CD4-positive, CD25-positive, alpha-beta regulatory T cell (primary cell): ENCODE measurements at regions not wholly inside any gene's neighbourhood (a gene's known extent, or its start where the extent isn't known, plus 50 kb on each side); places are given as distances from the start of the nearest gene placed in this dataset.
"Not testable (repeated sequence)": the region's sequence is repeated elsewhere in the genome, so short reads cannot be mapped to it uniquely, and the experiment has no call there.

Experiments
- ATAC-seq, 2 donors: fragments of 150-1000 bp; cut with Tn5 transposase; one replicate each; pipeline ENCODE4 v1.10.0; 2021; ENCODE audit warnings: low read depth in 2 of 2, moderate number of reproducible peaks in 2 of 2, moderate library complexity in 1 of 2
- DNase-seq, 3 donors: peaks; one replicate each; pipeline versions ENCODE4 v3.0.0 to v3.0.0-alpha.2; 2012 to 2022; ENCODE audit warnings: mixed read lengths in 1 of 3
- H3K27ac ChIP-seq: one replicate; pipeline ENCODE4 v1.7.0; 2013; ENCODE audit warnings: mild to moderate bottlenecking, low read length; ENCODE audit not compliant: insufficient read depth, poor library complexity, severe bottlenecking
- H3K27me3 ChIP-seq: one replicate; pipeline ENCODE4 v1.7.0; 2013; ENCODE audit warnings: low read length; ENCODE audit not compliant: control insufficient read depth, insufficient read depth
- H3K36me3 ChIP-seq: one replicate; pipeline ENCODE4 v1.7.0; 2013; ENCODE audit warnings: mild to moderate bottlenecking, low read length, moderate library complexity; ENCODE audit not compliant: control insufficient read depth, insufficient read depth
- H3K4me1 ChIP-seq: 2 replicates; pipeline ENCODE4 v1.7.0; 2013; ENCODE audit warnings: mild to moderate bottlenecking, low read length; ENCODE audit not compliant: insufficient read depth, control insufficient read depth, poor library complexity, severe bottlenecking
- H3K4me3 ChIP-seq: one replicate; pipeline ENCODE4 v1.7.0; 2013; ENCODE audit warnings: low read depth, mild to moderate bottlenecking, low read length, moderate library complexity
- H3K9me3 ChIP-seq, 2 experiments: 1 replicate in 1 of 2; 2 replicates in 1 of 2; pipeline ENCODE4 v1.7.0; 2013; ENCODE audit warnings: low read length in 2 of 2, mild to moderate bottlenecking in 1 of 2, moderate library complexity in 1 of 2; ENCODE audit not compliant: control insufficient read depth in 2 of 2
- H3K27ac Mint-ChIP-seq, 3 donors: one replicate each; pipeline ENCODE4 v1.8.0; 2020 to 2022; ENCODE audit warnings: mild to moderate bottlenecking in 3 of 3, mixed read lengths in 3 of 3, moderate library complexity in 2 of 3
- H3K27me3 Mint-ChIP-seq: one replicate; pipeline ENCODE4 v1.8.0; 2022; ENCODE audit warnings: mild to moderate bottlenecking, mixed read lengths
- H3K36me3 Mint-ChIP-seq: one replicate; pipeline ENCODE4 v1.8.0; 2020; ENCODE audit warnings: mixed read lengths
- H3K4me1 Mint-ChIP-seq, 4 donors: one replicate each; pipeline ENCODE4 v1.8.0; 2020 to 2022; ENCODE audit warnings: mixed read lengths in 4 of 4, mild to moderate bottlenecking in 1 of 4
- H3K4me3 Mint-ChIP-seq, 4 donors: one replicate each; pipeline ENCODE4 v1.8.0; 2020 to 2022; ENCODE audit warnings: mild to moderate bottlenecking in 4 of 4, mixed read lengths in 4 of 4, moderate library complexity in 3 of 4
- H3K9me3 Mint-ChIP-seq, 7 donors: one replicate each; pipeline ENCODE4 v1.8.0; 2020 to 2022; ENCODE audit warnings: mixed read lengths in 7 of 7, mild to moderate bottlenecking in 3 of 7, moderate library complexity in 2 of 7

- not testable (repeated sequence) for H3K4me3 ChIP-seq, H3K36me3 Mint-ChIP-seq, H3K4me1 Mint-ChIP-seq, H3K27me3 ChIP-seq, H3K4me3 Mint-ChIP-seq, H3K4me1 ChIP-seq, H3K36me3 ChIP-seq, H3K27ac Mint-ChIP-seq, H3K27ac ChIP-seq, H3K9me3 ChIP-seq, H3K9me3 Mint-ChIP-seq
- DNase-seq = peak; percentile 33 to 79 (median 59)
- H3K27me3 Mint-ChIP-seq = peaks cover 51% of the 10 kb centered on the region
- ATAC-seq = peak; percentile 42 to 60
Measured at GRCh38 chr14:106348873-106349540, 822.6 kb downstream of the TMEM121 start.

DNA sequence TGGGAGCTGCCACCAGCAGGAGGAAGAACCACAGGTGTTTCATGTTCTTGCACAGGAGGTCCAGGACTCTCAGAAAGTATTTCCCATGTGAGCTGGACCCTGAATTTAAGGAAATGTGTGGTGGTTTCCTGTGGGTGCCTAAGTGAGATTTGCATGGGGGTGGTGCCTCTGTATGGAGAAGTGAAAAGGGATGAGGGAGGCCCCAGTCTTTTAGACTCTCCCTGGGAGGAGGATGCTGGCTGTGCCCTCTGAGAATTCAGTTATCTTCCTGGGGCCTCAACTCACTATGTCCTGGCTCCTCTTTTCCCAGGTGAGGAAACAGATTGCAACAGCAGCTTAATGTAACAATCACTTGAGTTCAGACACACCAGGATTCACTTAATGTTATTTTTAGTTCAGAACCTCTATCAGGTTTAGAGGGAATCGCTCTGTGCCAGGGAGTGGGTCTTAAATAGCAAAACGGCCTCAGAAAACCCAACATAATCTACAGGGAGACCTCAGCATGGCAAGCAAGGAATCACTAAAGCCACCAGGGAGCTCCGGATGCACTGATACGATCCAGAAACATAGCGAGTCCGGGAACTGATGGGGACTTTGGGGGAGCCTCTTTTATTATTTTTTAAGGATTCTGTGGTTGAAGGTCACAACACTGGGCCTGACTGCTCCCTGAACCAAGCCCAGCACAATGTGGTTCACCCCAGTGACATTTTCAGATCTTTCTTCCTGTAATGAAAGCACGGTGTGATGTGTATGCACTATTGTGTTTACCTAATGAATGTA, 823.5 kb downstream of the TMEM121 start:
- not testable (repeated sequence) for H3K9me3 Mint-ChIP-seq

DNA sequence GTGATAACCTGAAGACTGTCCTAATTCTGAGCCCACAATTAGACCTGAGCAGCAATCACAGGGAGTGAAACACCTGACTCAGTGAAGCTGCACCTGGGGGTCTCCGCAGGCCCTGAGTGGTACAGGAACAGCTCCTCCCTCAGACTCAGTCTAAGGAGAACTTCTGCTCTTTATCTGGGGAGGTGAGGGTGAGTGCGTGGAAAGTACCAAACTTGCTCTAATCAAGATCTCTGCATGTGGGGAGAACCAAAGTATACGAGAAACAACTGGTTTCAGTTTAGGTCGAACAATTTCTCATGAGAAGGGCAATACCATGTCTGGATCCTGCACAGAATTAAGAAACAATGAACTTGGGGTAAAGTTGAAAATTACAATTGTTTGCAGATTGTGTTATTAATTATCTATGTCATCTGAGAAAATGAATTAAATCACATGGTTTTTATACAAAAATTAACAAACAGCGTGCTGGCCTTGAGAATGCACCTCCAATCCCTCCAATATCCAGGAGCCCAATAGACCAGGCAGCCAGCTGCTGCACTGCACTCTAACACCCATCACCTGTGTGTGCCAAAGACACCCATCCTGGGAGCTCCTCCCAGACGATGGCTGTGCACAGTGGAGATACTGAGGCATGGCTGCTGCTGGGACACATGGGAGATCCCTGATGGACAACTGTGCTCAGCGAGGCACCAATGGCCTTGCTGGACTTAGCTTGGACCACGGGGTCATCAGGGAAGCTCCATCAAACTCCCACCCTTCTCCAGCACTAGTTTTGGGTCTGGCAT, 828.8 kb downstream of the TMEM121 start:
- not testable (repeated sequence) for H3K36me3 ChIP-seq, DNase-seq, H3K27me3 ChIP-seq, H3K27ac ChIP-seq, H3K9me3 ChIP-seq, ATAC-seq, H3K4me3 ChIP-seq, H3K9me3 Mint-ChIP-seq, H3K4me1 ChIP-seq, H3K36me3 Mint-ChIP-seq, H3K27ac Mint-ChIP-seq, H3K4me1 Mint-ChIP-seq
- peak overlapping the region in 1 of 4 donors; percentile 53 for H3K4me3 Mint-ChIP-seq
- peaks cover 43% of the 10 kb centered on the region for H3K27me3 Mint-ChIP-seq

More for the DNA sequence above, 823.5 kb downstream of the TMEM121 start:
- not testable (repeated sequence) for H3K4me1 Mint-ChIP-seq, H3K4me3 ChIP-seq, ATAC-seq, H3K27ac Mint-ChIP-seq, H3K36me3 ChIP-seq, H3K27ac ChIP-seq, H3K4me3 Mint-ChIP-seq, H3K36me3 Mint-ChIP-seq, H3K9me3 ChIP-seq, H3K4me1 ChIP-seq, DNase-seq, H3K27me3 ChIP-seq
- H3K27me3 Mint-ChIP-seq = peaks cover 52% of the 10 kb centered on the region

GRCh38 chr14:106355881-106356642, 829.7 kb downstream of the TMEM121 start:
- H3K9me3 Mint-ChIP-seq, DNase-seq, H3K4me1 Mint-ChIP-seq, H3K36me3 Mint-ChIP-seq, H3K27me3 ChIP-seq, H3K4me1 ChIP-seq, H3K27ac ChIP-seq, H3K36me3 ChIP-seq, H3K27ac Mint-ChIP-seq, H3K4me3 Mint-ChIP-seq, H3K9me3 ChIP-seq, H3K4me3 ChIP-seq: not testable (repeated sequence)
- peaks cover 36% of the 10 kb centered on the region for H3K27me3 Mint-ChIP-seq
- ATAC-seq = peak in 1 of 2 donors; percentile 7

- H3K27me3 ChIP-seq, H3K36me3 ChIP-seq, H3K4me1 Mint-ChIP-seq, H3K9me3 ChIP-seq, H3K36me3 Mint-ChIP-seq, H3K4me3 Mint-ChIP-seq, H3K4me3 ChIP-seq, H3K4me1 ChIP-seq, H3K27ac Mint-ChIP-seq, ATAC-seq, H3K27ac ChIP-seq, H3K9me3 Mint-ChIP-seq, DNase-seq: not testable (repeated sequence)
- H3K27me3 Mint-ChIP-seq = peaks cover 31% of the 10 kb centered on the region
Measured at GRCh38 chr14:106356643-106356930, 830.2 kb downstream of the TMEM121 start.

DNA sequence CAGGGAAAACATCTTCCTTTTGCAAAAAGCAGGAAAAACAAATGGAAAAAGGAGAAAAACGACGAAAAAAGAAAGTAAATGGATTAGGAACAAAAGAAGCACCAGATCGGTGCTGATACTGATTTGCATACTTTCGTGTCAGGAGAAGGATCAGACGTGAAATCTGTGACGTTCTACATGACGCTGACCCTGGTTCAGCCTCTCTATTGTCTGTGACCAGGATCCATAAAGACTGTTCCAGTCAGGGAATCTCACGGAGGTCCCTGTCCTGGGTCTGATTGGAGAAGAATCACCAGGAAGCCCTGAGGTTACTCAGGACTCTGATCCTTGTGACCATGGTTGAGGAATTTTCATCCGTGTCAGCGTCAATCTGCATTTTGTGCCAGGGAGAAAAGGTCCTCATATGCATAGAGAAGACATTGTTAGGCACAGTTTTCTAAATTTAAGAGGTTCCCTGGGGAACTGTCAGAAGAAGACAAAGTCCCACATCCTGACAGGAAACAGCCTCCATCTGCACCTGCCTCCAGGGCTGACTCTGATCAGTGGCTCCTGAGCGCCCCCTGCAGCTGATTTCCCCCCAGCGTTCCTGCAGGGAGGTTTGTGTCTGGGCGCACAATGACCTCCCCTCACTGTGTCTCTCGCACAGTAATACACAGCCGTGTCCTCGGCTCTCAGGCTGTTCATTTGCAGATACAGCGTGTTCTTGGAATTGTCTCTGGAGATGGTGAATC, 832.9 kb downstream of the TMEM121 start:
- not testable (repeated sequence) for H3K9me3 Mint-ChIP-seq, H3K4me1 Mint-ChIP-seq, H3K4me3 Mint-ChIP-seq, H3K27ac Mint-ChIP-seq, H3K27ac ChIP-seq, DNase-seq, H3K9me3 ChIP-seq, H3K4me3 ChIP-seq, H3K4me1 ChIP-seq, H3K36me3 ChIP-seq, H3K36me3 Mint-ChIP-seq, ATAC-seq, H3K27me3 ChIP-seq
- H3K27me3 Mint-ChIP-seq = peaks cover 27% of the 10 kb centered on the region

DNA sequence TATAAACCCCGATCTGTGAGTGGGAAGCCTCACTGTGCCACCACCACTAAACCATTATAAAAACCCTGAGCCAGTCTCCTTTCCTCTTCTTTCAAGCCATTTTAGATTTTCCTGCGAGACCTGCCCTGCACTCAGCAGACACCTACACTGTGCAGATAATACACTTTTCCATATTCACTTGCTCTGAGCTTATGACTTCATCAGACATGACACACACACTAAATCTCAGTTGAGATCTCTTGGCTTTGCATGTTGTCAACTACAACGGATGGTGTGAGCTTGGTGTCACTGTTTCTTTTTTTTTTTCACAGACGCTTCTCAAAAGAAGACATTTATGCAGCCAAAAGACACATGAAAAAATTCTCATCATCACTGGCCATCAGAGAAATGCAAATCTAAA, 839.0 kb downstream of the TMEM121 start:
- H3K4me3 ChIP-seq, H3K36me3 ChIP-seq, H3K4me3 Mint-ChIP-seq, H3K4me1 Mint-ChIP-seq, DNase-seq, H3K9me3 ChIP-seq, H3K36me3 Mint-ChIP-seq, H3K27ac Mint-ChIP-seq, H3K27me3 ChIP-seq, H3K27ac ChIP-seq, H3K9me3 Mint-ChIP-seq, H3K4me1 ChIP-seq: not testable (repeated sequence)
- peak in 1 of 2 donors; percentile 36 for ATAC-seq
- peaks cover 22% of the 10 kb centered on the region for H3K27me3 Mint-ChIP-seq
